ENCODE measurements at regions not wholly inside any gene's neighbourhood (a gene's known extent, or its start where the extent isn't known, plus 50 kb on each side); places are given as distances from the start of the nearest gene placed in this dataset.
"Not testable (repeated sequence)": the region's sequence is repeated elsewhere in the genome, so short reads cannot be mapped to it uniquely, and the experiment has no call there.

DNA sequence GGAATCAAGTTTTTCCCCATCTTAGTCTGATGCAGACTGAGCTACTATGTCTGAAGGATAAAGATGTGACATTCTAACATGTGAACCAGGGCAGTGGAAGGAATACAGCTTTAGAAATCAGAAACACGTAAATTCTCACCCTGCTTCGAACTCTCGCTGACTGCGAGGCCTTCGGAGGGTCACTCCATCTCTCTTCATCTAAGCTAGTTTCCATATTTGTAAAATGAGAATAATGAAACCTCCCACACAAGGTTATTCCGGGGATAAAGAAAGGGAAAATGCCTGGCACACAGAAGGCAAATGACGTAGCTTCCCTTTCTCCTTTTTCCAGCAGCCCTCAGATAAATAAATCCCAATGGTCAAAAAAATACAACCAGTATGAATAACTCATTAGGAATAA is 152.0 kb downstream of the ATP6V0E2 start:
- intact Hi-C loops (cut with DNase I); H3K4me1 ChIP-seq; H3K36me3 ChIP-seq (ENCODE audit: insufficient read depth in 1 of 2, low read depth in 1 of 2); ATAC-seq; H3K9me3 ChIP-seq; H3K27me3 ChIP-seq (ENCODE audit: insufficient read depth in 3 of 3, low read length in 2 of 3); H3K4me3 ChIP-seq; H3K27ac ChIP-seq; DNase-seq: not testable (repeated sequence)
- 73 to 86% (median 74%) methylated on average over 7 of the region's 7 CpGs for WGBS, 3 donors

DNA sequence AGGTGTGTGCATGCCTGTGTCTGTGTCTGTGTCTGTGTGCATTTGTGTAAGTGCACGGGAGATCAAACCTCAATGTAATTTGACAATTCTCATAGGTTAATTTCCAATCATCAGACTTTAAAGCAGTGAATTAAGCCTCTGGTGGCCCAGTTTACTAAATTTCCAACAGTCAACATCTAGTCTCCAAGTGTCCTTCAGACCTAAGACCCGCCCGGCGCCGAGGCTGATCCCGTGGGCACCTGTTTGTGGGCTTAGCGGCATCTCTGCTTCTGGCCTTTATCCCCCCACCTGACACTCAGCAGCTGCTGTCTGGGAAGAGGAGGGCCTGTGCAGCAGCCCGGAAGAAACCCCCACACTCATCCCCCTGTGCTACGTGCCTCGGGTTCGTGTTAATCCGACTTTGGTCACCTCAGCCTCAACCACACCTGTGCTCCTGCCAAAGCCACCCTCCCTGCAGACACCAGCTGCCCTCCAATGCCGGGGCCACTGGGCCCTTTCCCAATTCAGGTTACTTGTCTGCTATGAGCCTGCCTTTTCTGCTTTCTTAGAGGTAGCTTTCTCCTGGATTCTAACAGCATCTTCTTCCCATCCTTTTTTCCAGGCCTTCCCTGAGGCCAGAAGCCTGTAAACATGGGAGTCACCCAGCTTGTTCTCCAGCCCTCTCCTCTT is 154.7 kb downstream of the ATP6V0E2 start:
- H3K4me3 ChIP-seq; intact Hi-C loops (cut with DNase I); H3K27ac ChIP-seq; H3K9me3 ChIP-seq; H3K4me1 ChIP-seq; ATAC-seq; H3K36me3 ChIP-seq (ENCODE audit: insufficient read depth in 1 of 2, low read depth in 1 of 2); H3K27me3 ChIP-seq (ENCODE audit: insufficient read depth in 3 of 3, low read length in 2 of 3); DNase-seq: not testable (repeated sequence)
- 49 to 52% (median 49%) methylated on average over 8 to 9 of the region's 13 CpGs for WGBS, 3 donors

DNA sequence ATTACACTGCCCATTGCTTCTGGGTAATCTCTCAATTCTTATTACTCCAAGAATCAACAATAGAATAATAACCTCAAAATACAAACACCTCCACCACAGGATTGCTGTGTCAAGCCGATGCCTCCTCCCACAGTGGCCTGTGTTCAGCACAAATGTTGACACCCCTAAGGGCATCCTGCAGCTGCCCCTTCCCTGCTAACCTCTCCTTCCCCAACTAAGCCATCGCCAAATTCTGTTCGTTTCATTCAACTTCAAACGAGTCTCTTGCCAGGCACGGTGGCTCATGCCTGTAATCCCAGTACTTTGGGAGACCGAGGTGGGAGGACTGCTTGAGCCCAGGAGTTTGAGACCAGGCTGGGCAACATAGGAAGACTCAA is 155.2 kb downstream of the ATP6V0E2 start:
- H3K27me3 ChIP-seq (ENCODE audit: insufficient read depth in 3 of 3, low read length in 2 of 3); H3K27ac ChIP-seq; H3K4me3 ChIP-seq; intact Hi-C loops (cut with DNase I); DNase-seq; H3K36me3 ChIP-seq (ENCODE audit: insufficient read depth in 1 of 2, low read depth in 1 of 2); H3K9me3 ChIP-seq; ATAC-seq; H3K4me1 ChIP-seq: not testable (repeated sequence)
- 67 to 78% (median 73%) methylated on average over 6 of the region's 6 CpGs for WGBS, 3 donors

DNA sequence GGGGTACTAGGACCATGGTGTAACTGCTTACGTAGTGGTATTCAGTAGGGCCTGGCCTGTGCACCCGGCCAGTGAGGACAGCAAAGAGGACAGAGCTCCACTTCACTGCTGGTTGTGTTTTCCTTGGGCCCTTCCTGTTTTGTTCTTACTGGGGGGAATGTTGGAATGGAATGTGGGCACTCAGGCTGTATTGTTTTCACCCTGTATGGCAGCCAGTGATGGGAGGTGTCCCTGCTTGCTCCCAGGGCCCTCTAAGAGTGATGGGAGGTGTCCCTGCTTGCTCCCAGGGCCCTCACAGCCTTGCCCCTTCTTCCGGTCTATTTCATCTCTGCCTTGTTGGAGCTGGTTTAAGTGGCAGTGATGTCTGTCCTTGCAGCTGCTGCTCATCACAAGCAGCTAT is 158.0 kb downstream of the ATP6V0E2 start:
- H3K27ac ChIP-seq; intact Hi-C loops (cut with DNase I); DNase-seq; H3K9me3 ChIP-seq; H3K36me3 ChIP-seq (ENCODE audit: insufficient read depth in 1 of 2, low read depth in 1 of 2); H3K4me3 ChIP-seq; ATAC-seq; H3K27me3 ChIP-seq (ENCODE audit: insufficient read depth in 3 of 3, low read length in 2 of 3); H3K4me1 ChIP-seq: not testable (repeated sequence)
- WGBS, 3 donors, result 82 to 85% (median 82%) methylated on average over 3 of the region's 3 CpGs

DNA sequence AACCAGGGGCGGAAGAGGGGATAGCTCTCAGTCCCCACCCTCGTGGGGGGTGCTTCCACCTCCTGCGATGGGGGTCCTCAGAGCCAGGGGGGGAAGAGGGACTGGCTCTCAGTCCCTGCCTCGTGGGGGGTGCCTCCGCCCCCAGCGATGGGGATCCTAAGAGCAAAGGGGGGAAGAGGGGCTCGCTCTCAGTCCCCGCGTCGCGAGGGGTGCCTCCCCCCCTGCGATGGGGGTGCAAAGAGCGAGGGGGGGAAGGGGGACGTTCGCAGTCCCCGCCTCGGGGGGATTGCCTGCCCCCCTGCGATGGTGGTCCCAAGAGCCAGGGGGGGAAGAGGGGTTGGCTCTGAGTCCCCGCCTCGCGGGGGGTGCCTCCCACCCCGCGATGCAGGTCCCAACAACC is 159.9 kb downstream of the ATP6V0E2 start:
- H3K4me3 ChIP-seq; intact Hi-C loops (cut with DNase I); H3K9me3 ChIP-seq; H3K36me3 ChIP-seq (ENCODE audit: insufficient read depth in 1 of 2, low read depth in 1 of 2); H3K4me1 ChIP-seq; H3K27ac ChIP-seq; DNase-seq; ATAC-seq; H3K27me3 ChIP-seq (ENCODE audit: insufficient read depth in 3 of 3, low read length in 2 of 3): not testable (repeated sequence)
- 90 to 93% (median 93%) methylated on average over 18 to 20 of the region's 23 CpGs for WGBS, 3 donors

DNA sequence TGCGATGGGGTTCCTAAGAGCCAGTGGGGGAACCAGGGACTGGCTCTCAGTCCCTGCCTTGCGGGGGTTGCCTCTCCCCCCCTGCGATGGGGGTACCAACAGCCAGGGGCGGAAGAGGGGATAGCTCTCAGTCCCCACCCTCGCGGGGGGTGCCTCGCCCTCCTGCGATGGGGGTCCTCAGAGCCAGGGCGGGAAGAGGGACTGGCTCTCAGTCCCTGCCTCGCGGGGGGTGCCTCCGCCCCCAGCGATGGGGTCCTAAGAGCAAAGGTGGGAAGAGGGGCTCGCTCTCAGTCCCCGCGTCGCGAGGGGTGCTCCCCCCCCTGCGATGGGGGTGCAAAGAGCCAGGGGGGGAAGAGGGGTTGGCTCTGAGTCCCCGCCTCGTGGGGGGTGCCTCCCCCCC is 162.0 kb downstream of the ATP6V0E2 start:
- WGBS, 3 donors, result 91 to 95% (median 92%) methylated on average over 11 to 21 of the region's 21 CpGs
- H3K4me3 ChIP-seq; H3K9me3 ChIP-seq; H3K27me3 ChIP-seq (ENCODE audit: insufficient read depth in 3 of 3, low read length in 2 of 3); intact Hi-C loops (cut with DNase I); DNase-seq; H3K36me3 ChIP-seq (ENCODE audit: insufficient read depth in 1 of 2, low read depth in 1 of 2); ATAC-seq; H3K27ac ChIP-seq; H3K4me1 ChIP-seq: not testable (repeated sequence)

DNA sequence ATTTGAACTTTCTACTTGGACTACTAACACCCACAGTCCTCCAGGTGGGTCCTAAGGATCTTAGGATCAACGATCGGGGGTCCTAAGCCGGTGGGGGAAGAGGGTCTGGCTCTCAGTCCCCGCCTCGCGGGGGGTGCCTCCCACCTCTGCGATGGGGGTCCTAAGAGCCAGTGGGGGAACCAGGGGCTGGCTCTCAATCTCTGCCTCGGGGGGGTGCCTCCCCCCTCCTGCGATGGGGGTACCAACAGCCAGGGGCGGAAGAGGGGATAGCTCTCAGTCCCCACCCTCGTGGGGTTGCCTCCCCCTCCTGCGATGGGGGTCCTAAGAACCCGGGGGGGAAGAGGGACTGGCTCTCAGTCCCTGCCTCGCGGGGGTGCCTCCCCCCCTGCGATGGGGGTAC is 165.3 kb downstream of the ATP6V0E2 start:
- H3K27me3 ChIP-seq (ENCODE audit: insufficient read depth in 3 of 3, low read length in 2 of 3); H3K9me3 ChIP-seq; ATAC-seq; H3K4me1 ChIP-seq; intact Hi-C loops (cut with DNase I); H3K36me3 ChIP-seq (ENCODE audit: insufficient read depth in 1 of 2, low read depth in 1 of 2); H3K27ac ChIP-seq; H3K4me3 ChIP-seq; DNase-seq: not testable (repeated sequence)
- 82 to 91% (median 87%) methylated on average over 10 to 12 of the region's 16 CpGs for WGBS, 3 donors

DNA sequence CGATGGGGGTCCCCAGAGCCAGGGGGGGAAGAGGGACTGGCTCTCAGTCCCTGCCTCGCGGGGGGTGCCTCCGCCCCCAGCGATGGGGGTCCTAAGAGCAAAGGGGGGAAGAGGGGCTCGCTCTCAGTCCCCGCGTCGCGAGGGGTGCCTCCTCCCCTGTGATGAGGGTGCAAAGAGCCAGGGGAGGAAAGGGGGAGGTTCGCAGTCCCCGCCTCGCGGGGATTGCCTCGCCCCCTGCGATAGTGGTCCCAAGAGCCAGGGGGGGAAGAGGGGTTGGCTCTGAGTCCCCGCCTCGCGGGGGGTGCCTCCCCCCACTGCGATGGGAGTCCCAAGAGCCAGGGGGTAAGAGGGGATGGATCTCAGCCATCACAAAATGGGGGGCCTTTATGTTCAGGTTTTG is 168.5 kb downstream of the ATP6V0E2 start:
- not testable (repeated sequence) for H3K4me3 ChIP-seq; DNase-seq; H3K36me3 ChIP-seq (ENCODE audit: insufficient read depth in 1 of 2, low read depth in 1 of 2); H3K4me1 ChIP-seq; H3K9me3 ChIP-seq; H3K27ac ChIP-seq; ATAC-seq
- peaks cover 0 to 14% (median 3%) of the 10 kb centered on the region in 3 donors for H3K27me3 ChIP-seq (ENCODE audit: insufficient read depth in 3 of 3, low read length in 2 of 3)
- WGBS, 3 donors, result 76 to 82% (median 79%) methylated on average over 4 to 15 of the region's 20 CpGs
- intact Hi-C loops (cut with DNase I), result loop anchor here in 1 of 2 donors (10.0 kb wide), 1 partner anchor 157 kb away; no protein-coding TSS in a partner anchor

DNA sequence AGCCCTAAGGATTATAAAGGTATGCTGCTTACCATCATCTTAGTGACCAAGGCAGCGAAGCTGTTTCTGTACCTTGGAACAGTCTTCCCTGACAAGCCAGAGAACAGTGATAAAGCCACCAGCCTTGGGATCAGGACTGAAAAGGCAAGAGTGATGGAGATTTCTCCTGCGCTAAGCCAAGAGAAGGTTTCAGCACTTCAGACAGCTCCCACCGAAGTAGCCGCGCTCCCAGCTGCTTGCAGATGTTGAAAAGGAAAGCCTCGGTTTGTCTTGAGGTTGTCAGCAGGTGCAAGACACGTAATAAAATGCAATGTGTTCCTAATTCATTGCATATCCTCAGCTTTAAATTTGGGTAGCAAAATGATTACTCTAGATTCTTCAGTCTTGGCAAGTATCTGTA is 171.0 kb downstream of the ATP6V0E2 start:
- ATAC-seq; H3K4me1 ChIP-seq; H3K27ac ChIP-seq; DNase-seq; H3K36me3 ChIP-seq (ENCODE audit: insufficient read depth in 1 of 2, low read depth in 1 of 2); H3K4me3 ChIP-seq; H3K9me3 ChIP-seq: not testable (repeated sequence)
- H3K27me3 ChIP-seq (ENCODE audit: insufficient read depth in 3 of 3, low read length in 2 of 3), result peaks cover 0 to 22% (median 5%) of the 10 kb centered on the region in 3 donors
- intact Hi-C loops (cut with DNase I), result loop anchor here in 1 of 2 donors (10.0 kb wide), 1 partner anchor 160 kb away; no protein-coding TSS in a partner anchor
- 9 to 13% (median 11%) methylated on average over 7 of the region's 7 CpGs for WGBS, 3 donors

Measured in psoas muscle (tissue), 7 donors.